ENCODE measurements at regions not wholly inside any gene's neighbourhood (a gene's known extent, or its start where the extent isn't known, plus 50 kb on each side); places are given as distances from the start of the nearest gene placed in this dataset.
"Not testable (repeated sequence)": the region's sequence is repeated elsewhere in the genome, so short reads cannot be mapped to it uniquely, and the experiment has no call there.

DNA sequence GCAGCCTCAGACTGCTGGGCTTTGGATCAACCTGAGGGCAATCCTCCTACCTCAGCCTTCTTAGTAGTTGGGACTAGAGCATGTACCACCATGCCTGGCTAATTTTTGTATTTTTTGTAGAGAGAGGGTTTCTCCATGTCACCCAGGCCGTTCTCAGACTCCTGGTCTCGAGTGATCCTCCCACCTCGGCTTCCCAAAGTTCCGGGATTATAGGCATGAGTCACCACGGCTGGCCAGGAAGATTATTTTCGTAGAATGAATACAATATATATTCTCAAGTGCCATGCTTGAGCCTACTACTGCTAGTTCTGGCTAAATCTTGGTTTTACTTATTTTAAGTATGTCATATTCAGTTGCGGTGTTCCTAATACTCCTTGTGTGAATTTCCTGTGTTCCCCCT lies 88.2 kb upstream of the CLINT1 start:
- Histone ChIP-seq H4K20me1 (ENCODE audit: low read depth, low read length) (no peaks in the 10 kb centered on the region), H3K27ac (ENCODE audit: low read depth, low read length) (no peak overlapping the region), H3K9me2 (replicated peaks; ENCODE audit: insufficient read depth, low read length) (no peaks in the 10 kb centered on the region), H3K36me3 (ENCODE audit: low read length) (no peaks in the 10 kb centered on the region), H2AFZ (ENCODE audit: low read depth, low read length, severe bottlenecking) (no peak overlapping the region), H3K79me2 (ENCODE audit: insufficient read depth, low read length) (no peaks in the 10 kb centered on the region), H3K4me3 (ENCODE audit: insufficient read depth, low read length, poor library complexity, severe bottlenecking) (no peak overlapping the region), H3K9me3 (ENCODE audit: insufficient read depth, low read length) (no peaks in the 10 kb centered on the region), H3K27me3 (ENCODE audit: low read length) (no peaks in the 10 kb centered on the region), H3K9ac (ENCODE audit: low read length) (no peak overlapping the region), H3K4me2 (ENCODE audit: low read depth, low read length, poor library complexity, severe bottlenecking) (no peak overlapping the region), H3F3A (ENCODE audit: insufficient read depth) (no peaks in the 10 kb centered on the region)
- no peak for TF ChIP-seq EZH2phosphoT487 (conservative IDR thresholded peaks at IDR 0.05; ENCODE audit: low read length)
- TF ChIP-seq CTCF (IDR thresholded peaks at IDR 0.05; ENCODE audit: insufficient read depth, low read length, poor library complexity, severe bottlenecking), result no peak

- not testable (repeated sequence) for H3K9me2 ChIP-seq (replicated peaks; ENCODE audit: insufficient read depth, low read length); H3K79me2 ChIP-seq (ENCODE audit: insufficient read depth, low read length); H3K36me3 ChIP-seq (ENCODE audit: low read length); H4K20me1 ChIP-seq (ENCODE audit: low read depth, low read length); H3K9me3 ChIP-seq (ENCODE audit: insufficient read depth, low read length); H3K4me3 ChIP-seq (ENCODE audit: insufficient read depth, low read length, poor library complexity, severe bottlenecking); H3K27ac ChIP-seq (ENCODE audit: low read depth, low read length); H3K4me2 ChIP-seq (ENCODE audit: low read depth, low read length, poor library complexity, severe bottlenecking); H3F3A ChIP-seq (ENCODE audit: insufficient read depth); H2AFZ ChIP-seq (ENCODE audit: low read depth, low read length, severe bottlenecking); H3K27me3 ChIP-seq (ENCODE audit: low read length); H3K9ac ChIP-seq (ENCODE audit: low read length)
Measured at GRCh38 chr5:157945822-157946221, 86.9 kb upstream of the CLINT1 start.

DNA sequence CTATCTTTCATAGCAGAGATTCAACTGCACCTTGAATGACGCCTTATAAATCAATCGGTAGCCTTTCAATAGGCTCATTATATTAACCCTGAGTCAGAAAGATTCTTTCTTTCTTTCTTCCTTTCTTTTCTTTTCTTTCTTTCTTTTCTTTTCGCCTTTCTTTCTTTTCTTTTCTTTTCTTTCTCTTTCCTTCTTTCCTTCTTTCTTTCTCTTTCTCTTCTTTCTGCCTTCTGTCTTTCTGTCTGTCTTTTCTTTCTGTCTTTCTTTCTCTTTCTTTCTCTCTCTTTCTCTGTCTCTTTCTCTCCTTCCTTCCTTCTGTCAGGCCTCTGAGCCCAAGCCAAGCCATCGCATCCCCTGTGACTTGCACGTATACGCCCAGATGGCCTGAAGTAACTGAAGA lies 86.0 kb upstream of the CLINT1 start:
- no peaks in the 10 kb centered on the region for H3K79me2 ChIP-seq (ENCODE audit: insufficient read depth, low read length)
- no peaks in the 10 kb centered on the region for H4K20me1 ChIP-seq (ENCODE audit: low read depth, low read length)
- H2AFZ ChIP-seq (ENCODE audit: low read depth, low read length, severe bottlenecking), result no peak overlapping the region
- H3F3A ChIP-seq (ENCODE audit: insufficient read depth), result no peaks in the 10 kb centered on the region
- TF ChIP-seq EZH2phosphoT487 (conservative IDR thresholded peaks at IDR 0.05; ENCODE audit: low read length) (no peak), CTCF (IDR thresholded peaks at IDR 0.05; ENCODE audit: insufficient read depth, low read length, poor library complexity, severe bottlenecking) (no peak)
- no peak overlapping the region for H3K4me3 ChIP-seq (ENCODE audit: insufficient read depth, low read length, poor library complexity, severe bottlenecking)
- no peaks in the 10 kb centered on the region for H3K27me3 ChIP-seq (ENCODE audit: low read length)
- no peaks in the 10 kb centered on the region for H3K36me3 ChIP-seq (ENCODE audit: low read length)
- H3K9me2 ChIP-seq (replicated peaks; ENCODE audit: insufficient read depth, low read length), result no peaks in the 10 kb centered on the region
- H3K27ac ChIP-seq (ENCODE audit: low read depth, low read length), result no peak overlapping the region
- H3K9me3 ChIP-seq (ENCODE audit: insufficient read depth, low read length), result no peaks in the 10 kb centered on the region
- H3K4me2 ChIP-seq (ENCODE audit: low read depth, low read length, poor library complexity, severe bottlenecking), result no peak overlapping the region
- H3K9ac ChIP-seq (ENCODE audit: low read length), result no peak overlapping the region

DNA sequence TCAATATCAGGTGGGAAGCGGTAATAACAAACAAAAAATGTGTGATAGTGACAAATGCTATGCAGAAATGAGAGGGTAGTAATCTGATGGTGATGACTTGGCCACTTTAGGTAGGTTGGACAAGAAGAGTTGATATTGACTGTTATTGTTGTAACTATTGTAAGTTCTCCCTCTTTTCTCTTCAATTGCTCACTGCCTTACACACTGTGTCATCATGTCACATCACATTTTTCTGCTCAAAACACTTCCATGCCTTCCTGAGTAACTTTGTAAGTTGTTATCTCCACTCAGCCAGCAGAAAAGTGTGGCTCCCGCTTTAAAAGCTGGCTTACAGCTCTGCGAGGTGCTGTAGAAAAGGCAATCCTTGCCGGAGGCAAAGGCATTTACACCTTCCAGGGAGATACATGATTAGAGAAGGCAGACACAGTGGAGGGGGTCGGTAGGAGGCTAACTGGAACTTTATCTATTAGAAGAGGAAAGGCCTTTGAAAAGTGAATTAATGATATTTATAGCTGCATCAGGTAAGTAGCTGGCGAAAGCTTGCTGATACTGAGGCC lies 85.2 kb upstream of the CLINT1 start:
- H3K36me3 ChIP-seq (ENCODE audit: low read length), result no peaks in the 10 kb centered on the region
- TF ChIP-seq EZH2phosphoT487 (conservative IDR thresholded peaks at IDR 0.05; ENCODE audit: low read length) (no peak), CTCF (IDR thresholded peaks at IDR 0.05; ENCODE audit: insufficient read depth, low read length, poor library complexity, severe bottlenecking) (no peak)
- H3K9ac ChIP-seq (ENCODE audit: low read length), result no peak overlapping the region
- H3K9me3 ChIP-seq (ENCODE audit: insufficient read depth, low read length), result no peaks in the 10 kb centered on the region
- H4K20me1 ChIP-seq (ENCODE audit: low read depth, low read length), result no peaks in the 10 kb centered on the region
- no peak overlapping the region for H3K4me2 ChIP-seq (ENCODE audit: low read depth, low read length, poor library complexity, severe bottlenecking)
- H3K9me2 ChIP-seq (replicated peaks; ENCODE audit: insufficient read depth, low read length), result no peaks in the 10 kb centered on the region
- H3K27ac ChIP-seq (ENCODE audit: low read depth, low read length), result no peak overlapping the region
- H3F3A ChIP-seq (ENCODE audit: insufficient read depth), result no peaks in the 10 kb centered on the region
- H3K4me3 ChIP-seq (ENCODE audit: insufficient read depth, low read length, poor library complexity, severe bottlenecking), result no peak overlapping the region
- no peak overlapping the region for H2AFZ ChIP-seq (ENCODE audit: low read depth, low read length, severe bottlenecking)
- no peaks in the 10 kb centered on the region for H3K27me3 ChIP-seq (ENCODE audit: low read length)
- no peaks in the 10 kb centered on the region for H3K79me2 ChIP-seq (ENCODE audit: insufficient read depth, low read length)

Measured in SU-DHL-6 (cell line).